LNCaP clone FGC (cell line): ENCODE measurements at regions not wholly inside any gene's neighbourhood (a gene's known extent, or its start where the extent isn't known, plus 50 kb on each side); places are given as distances from the start of the nearest gene placed in this dataset.

Experiments used
- DNase-seq: peaks from one replicate; pipeline ENCODE4 v3.0.0-alpha.2; 2011; ENCODE audit warnings: low read depth
- H3K4me3 ChIP-seq: 2 replicates; pipeline ENCODE4 v1.5.1; 2011; ENCODE audit warnings: mild to moderate bottlenecking, low read depth, low read length, control low read depth
- TF ChIP-seq, protein P1 (sequence below): IDR thresholded peaks from 2 replicates; pipeline ENCODE4 v1.5.1; 2012; ENCODE audit warnings: mild to moderate bottlenecking; ENCODE audit not compliant: control insufficient read depth, insufficient read depth; ENCODE audit errors: extremely low read depth

DNA sequence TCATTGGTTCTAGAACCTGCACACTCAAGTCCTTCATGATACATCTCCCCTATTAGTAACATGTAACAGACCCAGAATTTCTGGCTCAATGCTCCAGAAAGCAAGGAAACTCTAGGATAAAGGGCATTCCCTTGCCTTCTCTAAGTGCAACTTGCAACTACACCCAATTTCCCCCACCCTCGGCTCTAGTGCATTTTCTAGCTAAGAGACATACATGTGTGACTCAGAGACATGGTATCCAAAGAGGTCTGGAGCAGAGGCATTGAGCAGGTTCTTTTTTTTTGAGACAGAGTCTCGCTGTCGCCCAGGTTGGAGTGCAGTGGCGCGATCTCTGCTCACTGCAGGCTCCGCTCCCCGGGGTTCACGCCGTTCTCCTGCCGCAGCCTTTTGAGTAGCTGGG is 132.9 kb downstream of the ZC3H11B start:
- TF ChIP-seq, protein P1, sequence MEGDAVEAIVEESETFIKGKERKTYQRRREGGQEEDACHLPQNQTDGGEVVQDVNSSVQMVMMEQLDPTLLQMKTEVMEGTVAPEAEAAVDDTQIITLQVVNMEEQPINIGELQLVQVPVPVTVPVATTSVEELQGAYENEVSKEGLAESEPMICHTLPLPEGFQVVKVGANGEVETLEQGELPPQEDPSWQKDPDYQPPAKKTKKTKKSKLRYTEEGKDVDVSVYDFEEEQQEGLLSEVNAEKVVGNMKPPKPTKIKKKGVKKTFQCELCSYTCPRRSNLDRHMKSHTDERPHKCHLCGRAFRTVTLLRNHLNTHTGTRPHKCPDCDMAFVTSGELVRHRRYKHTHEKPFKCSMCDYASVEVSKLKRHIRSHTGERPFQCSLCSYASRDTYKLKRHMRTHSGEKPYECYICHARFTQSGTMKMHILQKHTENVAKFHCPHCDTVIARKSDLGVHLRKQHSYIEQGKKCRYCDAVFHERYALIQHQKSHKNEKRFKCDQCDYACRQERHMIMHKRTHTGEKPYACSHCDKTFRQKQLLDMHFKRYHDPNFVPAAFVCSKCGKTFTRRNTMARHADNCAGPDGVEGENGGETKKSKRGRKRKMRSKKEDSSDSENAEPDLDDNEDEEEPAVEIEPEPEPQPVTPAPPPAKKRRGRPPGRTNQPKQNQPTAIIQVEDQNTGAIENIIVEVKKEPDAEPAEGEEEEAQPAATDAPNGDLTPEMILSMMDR, result no peak
- H3K4me3 ChIP-seq, result no peak overlapping the region
- DNase-seq, result no peak

DNA sequence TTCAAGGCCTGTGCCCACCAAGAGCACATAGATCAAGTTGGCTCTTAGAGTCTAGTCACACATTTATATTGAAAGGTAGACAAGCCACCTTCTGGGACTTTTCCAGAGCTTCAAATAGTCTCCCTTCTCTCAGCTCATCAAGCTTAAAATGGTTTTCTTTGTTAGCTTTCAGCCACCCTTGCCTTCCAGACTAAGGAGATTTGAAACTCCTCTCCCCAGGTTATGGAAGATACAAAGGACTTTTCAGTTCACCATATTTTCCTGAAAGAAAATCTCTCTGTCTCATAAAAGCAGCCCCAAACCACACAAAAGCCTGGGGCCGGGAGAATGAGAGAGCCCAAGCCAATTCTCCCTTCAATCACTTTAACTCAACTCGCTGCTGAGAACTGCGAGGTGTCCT is 134.1 kb downstream of the ZC3H11B start:
- DNase-seq, result no peak
- TF ChIP-seq, protein P1, result no peak
- H3K4me3 ChIP-seq, result no peak overlapping the region

DNA sequence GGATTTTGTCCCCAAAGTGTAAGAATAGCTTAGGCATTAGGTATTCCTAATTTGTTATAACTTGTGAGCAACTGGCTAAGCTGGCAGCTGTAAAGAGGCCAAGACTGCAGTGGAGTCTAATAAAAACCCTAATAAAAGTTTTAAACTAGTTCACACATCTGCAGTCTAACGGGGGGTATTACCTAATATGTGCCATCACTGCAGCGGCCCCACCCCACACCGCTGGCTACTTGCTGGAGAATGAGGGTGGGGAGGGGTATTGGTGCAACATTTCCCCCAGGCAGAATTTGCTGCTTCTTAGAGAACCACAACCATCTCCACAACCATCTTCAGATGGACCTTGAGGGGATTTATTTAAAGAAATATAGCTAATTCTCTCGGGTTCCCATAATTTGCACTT is 135.0 kb downstream of the ZC3H11B start:
- H3K4me3 ChIP-seq, result no peak overlapping the region
- TF ChIP-seq, protein P1, result no peak
- peak; percentile 25 for DNase-seq

DNA sequence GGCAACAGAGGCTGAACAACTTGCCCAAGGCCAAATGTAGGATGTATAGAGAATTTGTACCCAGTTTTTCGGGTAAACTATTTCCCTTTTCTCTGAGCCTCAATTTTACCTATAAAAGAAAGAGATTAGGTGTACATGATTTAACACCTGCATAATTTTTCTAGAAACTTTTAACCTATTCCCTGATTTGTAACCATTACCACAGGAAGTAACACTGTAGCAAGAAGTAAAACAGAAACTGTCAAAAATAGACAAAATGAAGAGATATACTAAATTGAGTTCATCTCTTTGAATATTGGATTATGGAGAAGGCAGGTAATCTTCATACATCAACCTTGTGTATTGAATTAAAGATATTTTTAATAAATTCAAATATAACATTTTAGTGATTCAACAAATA is 136.2 kb downstream of the ZC3H11B start:
- no peak for DNase-seq
- TF ChIP-seq, protein P1, result no peak
- H3K4me3 ChIP-seq, result no peak overlapping the region

DNA sequence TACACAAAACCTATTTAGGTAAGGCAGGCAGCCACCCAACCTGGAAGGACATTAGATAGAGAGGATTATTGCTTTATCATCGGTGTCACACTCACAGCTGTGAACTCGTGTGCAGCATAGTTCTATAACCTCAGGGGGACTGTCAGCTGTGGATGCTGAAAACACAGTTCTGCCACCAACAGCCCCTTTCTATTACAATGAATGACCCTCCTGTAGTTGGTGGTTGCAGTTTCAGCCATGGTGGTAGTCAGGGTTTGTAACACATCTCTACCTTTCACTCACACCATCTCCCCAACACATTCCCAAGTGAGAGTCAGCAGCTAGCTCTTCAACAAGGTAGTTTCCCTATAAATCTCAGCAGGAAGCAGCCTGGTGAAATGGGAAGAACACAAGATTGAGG is 136.8 kb downstream of the ZC3H11B start:
- no peak overlapping the region for H3K4me3 ChIP-seq
- TF ChIP-seq, protein P1, result no peak
- DNase-seq, result no peak

DNA sequence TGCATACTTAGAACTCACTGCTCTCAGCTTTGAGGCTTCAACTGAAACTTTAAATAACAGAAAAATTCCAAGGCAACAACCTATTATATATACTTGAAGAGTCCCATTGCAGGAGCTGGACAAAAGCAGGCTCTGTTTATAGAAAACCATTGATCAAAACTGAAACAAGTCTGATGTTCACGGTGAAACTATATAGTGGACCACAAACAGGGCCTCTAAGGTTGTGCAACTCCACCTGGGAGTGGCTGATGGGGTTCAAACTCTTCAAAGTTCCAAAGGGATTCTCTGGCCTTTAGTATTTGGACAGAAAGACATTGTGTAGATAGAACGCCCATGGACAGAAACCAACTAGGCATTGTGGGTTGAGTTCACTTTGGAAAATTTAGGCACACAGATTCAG is 140.3 kb downstream of the ZC3H11B start:
- no peak for DNase-seq
- H3K4me3 ChIP-seq, result no peak overlapping the region
- TF ChIP-seq, protein P1, result no peak

DNA sequence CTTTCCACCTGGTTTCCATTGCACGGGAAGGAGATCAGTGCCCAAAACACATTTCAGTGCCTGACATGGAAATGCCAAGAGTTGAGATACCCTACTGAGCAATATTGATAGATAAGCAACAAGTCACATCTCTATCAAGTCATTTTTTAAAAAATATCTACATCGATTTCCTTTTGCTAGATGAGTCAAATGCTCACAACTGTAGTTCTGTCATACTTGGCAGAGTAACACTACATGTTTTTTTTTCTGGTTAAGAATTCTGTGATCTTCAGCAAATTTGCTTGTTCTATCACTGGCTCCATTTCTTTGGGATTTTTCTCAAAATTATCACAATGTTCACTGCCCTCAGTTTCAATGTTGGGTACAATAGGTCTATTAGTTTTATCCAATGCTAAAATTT is 145.4 kb downstream of the ZC3H11B start:
- H3K4me3 ChIP-seq, result no peak overlapping the region
- DNase-seq, result no peak
- TF ChIP-seq, protein P1, result no peak
